WI38 (cell line): ENCODE measurements at regions not wholly inside any gene's neighbourhood (a gene's known extent, or its start where the extent isn't known, plus 50 kb on each side); places are given as distances from the start of the nearest gene placed in this dataset.

Experiments used
- H3K4me3 ChIP-seq: 2 replicates; pipeline ENCODE4 v1.5.1; 2011; ENCODE audit warnings: low read depth, mild to moderate bottlenecking, control low read depth, low read length
- TF ChIP-seq, protein P1 (sequence below): IDR thresholded peaks from 2 replicates; pipeline ENCODE4 v1.5.1; 2012; ENCODE audit warnings: low read depth, mild to moderate bottlenecking, control low read depth, low read length

- TF ChIP-seq, protein P1, sequence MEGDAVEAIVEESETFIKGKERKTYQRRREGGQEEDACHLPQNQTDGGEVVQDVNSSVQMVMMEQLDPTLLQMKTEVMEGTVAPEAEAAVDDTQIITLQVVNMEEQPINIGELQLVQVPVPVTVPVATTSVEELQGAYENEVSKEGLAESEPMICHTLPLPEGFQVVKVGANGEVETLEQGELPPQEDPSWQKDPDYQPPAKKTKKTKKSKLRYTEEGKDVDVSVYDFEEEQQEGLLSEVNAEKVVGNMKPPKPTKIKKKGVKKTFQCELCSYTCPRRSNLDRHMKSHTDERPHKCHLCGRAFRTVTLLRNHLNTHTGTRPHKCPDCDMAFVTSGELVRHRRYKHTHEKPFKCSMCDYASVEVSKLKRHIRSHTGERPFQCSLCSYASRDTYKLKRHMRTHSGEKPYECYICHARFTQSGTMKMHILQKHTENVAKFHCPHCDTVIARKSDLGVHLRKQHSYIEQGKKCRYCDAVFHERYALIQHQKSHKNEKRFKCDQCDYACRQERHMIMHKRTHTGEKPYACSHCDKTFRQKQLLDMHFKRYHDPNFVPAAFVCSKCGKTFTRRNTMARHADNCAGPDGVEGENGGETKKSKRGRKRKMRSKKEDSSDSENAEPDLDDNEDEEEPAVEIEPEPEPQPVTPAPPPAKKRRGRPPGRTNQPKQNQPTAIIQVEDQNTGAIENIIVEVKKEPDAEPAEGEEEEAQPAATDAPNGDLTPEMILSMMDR = peak; percentile 44
- no peak overlapping the region for H3K4me3 ChIP-seq
These were observed 102.4 kb downstream of the VAPA start for GRCh38 chr18:10015941-10016819.

- H3K4me3 ChIP-seq = no peak overlapping the region
- TF ChIP-seq, protein P1 = no peak
These were observed 103.2 kb downstream of the VAPA start for GRCh38 chr18:10017043-10017442.

DNA sequence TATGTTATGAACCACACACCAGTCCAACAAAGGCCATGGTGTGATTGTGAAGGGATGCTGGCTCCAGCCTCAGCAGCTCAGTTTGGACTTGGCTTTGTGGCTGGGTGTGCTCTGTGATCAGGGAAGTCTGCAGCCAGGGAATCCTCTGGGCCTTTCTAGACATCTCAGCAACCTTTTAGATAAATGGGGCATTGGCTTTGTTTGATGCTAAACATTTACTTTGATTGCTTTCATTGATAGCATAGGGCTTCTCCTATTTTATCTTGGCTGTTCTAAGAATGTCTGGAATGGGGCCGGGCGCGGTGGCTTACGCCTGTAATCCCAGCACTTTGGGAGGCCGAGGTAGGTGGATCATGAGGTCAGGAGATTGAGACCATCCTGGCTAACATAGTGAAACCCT, 104.5 kb downstream of the VAPA start:
- H3K4me3 ChIP-seq = no peak overlapping the region
- TF ChIP-seq, protein P1 = no peak

GRCh38 chr18:10020171-10020570, 106.4 kb downstream of the VAPA start:
- TF ChIP-seq, protein P1 = no peak
- no peak overlapping the region for H3K4me3 ChIP-seq

DNA sequence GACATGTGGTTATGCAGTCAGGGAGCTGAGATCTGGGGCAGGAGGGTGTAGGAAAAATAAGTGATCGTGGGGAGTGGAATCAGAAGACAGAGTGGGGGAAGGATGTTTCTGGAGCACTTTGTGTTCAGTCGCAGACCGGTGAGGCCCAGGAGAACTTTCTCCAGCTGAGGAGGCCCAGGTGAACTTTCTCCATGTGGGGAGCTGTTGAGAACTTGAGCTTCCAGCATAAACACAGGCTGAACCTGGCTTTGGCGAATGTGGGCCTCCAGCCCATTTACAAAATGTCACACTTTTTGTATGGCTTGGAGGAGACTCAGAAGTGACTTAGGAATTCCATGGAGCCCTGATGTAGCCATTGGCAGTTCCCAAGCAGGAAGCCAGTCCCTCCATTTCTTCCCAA, 108.5 kb downstream of the VAPA start:
- no peak overlapping the region for H3K4me3 ChIP-seq
- TF ChIP-seq, protein P1 = no peak

GRCh38 chr18:10023853-10024570, 110.2 kb downstream of the VAPA start:
- TF ChIP-seq, protein P1 = no peak

More at GRCh38 chr18:10023853-10024570, 110.2 kb downstream of the VAPA start:
- H3K4me3 ChIP-seq = no peak overlapping the region
